Suprapubic skin (tissue), 3 donors: ENCODE measurements at regions not wholly inside any gene's neighbourhood (a gene's known extent, or its start where the extent isn't known, plus 50 kb on each side); places are given as distances from the start of the nearest gene placed in this dataset.

ENCODE experiments used
- CTCF ChIP-seq, 2 donors: fragments of 200-600 bp in 1 of 2; fragments of 450-650 bp in 1 of 2; sonication (generic) in 1 of 2; IDR thresholded peaks; one replicate each; pipeline ENCODE4 v1.5.1; 2016 to 2019; ENCODE audit warnings: antibody characterized with exemption in 2 of 2, mild to moderate bottlenecking in 1 of 2, moderate library complexity in 1 of 2
- POLR2A ChIP-seq, 2 donors: fragments of 450-650 bp; IDR thresholded peaks; one replicate each; pipeline ENCODE4 v1.6.1; 2017; ENCODE audit warnings: antibody characterized with exemption in 2 of 2, mild to moderate bottlenecking in 2 of 2, moderate library complexity in 2 of 2

GRCh38 chr2:750628-751027 is 73.4 kb upstream of the TMEM18 start:
- TF ChIP-seq CTCF (IDR thresholded peaks at IDR 0.05) (no peak), POLR2A (IDR thresholded peaks at IDR 0.05) (no peak)
